H54 (cell line): ENCODE measurements at regions not wholly inside any gene's neighbourhood (a gene's known extent, or its start where the extent isn't known, plus 50 kb on each side); places are given as distances from the start of the nearest gene placed in this dataset.
A peak's percentile ranks its signal among the peaks of the same experiment; 100 is the strongest.

Experiments used
- DNase-seq: peaks from one replicate; pipeline ENCODE4 v3.0.0; 2011; ENCODE audit warnings: low spot score, mixed read lengths; ENCODE audit not compliant: insufficient read length
- FAIRE-seq: peaks from 3 replicates; lab custom pipeline; 2011; peaks lifted over from hg19 to GRCh38; lab: Jason Lieb, UNC
- POLR2A ChIP-seq: IDR thresholded peaks from 2 replicates; pipeline ENCODE4 v1.6.1; 2011; ENCODE audit warnings: low read depth, mild to moderate bottlenecking, low read length

DNA sequence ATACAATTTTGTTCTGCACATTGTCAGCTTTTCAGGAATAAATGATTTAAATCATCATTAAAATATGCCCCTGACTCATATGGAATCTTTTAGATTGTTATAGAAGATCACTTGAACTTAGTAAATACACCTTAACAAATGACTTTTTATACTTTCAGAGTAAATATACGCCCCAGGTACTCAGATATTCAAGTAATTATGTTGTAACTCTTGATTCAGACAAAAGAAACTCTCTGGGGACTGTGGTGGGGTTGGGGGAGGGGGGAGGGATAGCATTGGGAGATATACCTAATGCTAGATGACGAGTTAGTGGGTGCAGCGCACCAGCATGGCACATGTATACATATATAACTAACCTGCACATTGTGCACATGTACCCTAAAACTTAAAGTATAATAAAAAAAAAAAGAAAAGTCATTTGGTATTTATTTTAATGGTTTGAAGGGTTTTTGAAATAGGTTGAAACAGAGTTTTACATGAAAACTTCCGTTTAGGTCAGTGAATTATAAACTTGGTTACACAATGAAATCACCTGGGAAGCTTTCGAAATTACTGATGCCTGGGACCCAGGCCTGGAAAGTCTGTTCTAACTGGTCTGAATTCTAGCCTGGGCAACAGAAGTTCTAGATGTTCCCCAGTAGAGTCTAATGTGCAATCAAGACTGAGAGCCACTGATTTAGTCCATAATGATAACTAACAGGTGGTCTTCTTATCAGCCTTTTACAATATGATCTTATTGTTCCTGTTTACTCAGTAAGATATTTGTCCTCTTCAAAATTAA is 320.5 kb upstream of the NR5A2 start:
- FAIRE-seq (no peak), DNase-seq (no peak)
- TF ChIP-seq POLR2A, result no peak

DNA sequence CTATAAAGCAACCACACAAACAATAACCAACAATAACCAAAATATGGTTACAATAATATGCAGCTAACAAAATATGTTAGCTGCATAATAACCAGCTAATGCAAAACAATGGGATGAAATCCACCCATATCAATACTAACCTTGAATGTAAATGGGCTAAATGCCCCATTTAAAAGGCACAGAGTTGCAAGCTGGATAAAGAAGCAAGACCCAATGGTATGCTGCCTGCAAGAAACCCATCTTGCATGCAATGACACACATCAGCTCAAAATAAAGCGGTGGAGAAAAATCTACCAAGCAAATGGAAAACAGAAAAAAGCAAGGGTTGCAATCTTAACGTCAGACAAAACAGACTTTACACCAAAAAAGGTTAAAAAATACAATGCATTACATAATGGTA is 316.5 kb upstream of the NR5A2 start:
- no peak for TF ChIP-seq POLR2A
- FAIRE-seq (no peak), DNase-seq (no peak)

DNA sequence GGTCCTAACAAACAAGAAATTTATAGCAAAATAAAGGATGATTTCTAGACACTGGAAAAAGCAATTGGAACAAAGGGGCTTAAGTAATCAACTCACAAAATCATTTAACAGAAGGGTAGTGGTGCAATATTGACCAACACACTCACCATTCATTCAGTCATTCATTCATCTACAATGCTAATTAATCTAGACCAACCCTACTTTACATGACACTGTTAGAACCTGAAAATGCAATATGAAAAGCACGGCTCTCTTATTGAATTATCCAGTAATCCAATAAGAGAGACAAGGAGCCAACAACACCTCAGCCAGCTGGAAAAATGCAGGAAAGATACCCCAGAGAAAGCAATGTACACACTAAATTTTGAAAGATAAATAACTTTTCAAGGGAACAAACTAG is 310.8 kb upstream of the NR5A2 start:
- no peak for FAIRE-seq
- DNase-seq, result no peak
- TF ChIP-seq POLR2A, result no peak

DNA sequence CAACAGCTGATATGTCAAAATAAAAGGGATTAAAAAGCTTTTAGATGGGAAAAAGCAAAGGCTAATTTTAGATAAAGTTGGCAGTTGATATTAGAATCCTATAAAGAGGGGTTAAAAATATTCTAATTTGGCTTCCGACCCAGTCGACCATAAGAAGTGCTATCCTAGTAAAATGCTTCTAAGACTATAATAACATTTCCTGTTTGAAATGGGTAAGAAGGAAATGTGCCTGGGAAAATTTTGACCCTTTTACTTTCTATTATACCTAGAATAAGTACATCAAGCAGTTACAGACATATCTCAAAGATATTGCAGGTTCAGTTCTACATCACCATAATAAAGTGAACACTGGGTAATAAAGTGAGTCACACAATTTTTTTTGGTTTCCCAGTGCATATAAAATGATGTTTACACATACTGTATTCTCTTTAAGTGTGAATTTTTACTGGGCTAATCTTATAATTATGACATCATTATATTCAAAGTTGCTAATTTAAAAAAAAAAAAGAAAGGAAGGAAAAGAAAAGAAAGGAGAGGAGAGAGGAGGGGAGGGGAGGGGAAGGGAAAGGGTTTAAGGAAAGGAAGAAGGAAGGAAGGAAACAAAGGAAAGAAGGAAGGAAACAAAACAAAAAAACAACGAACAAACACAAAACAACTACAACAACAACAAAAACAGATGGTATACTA is 308.2 kb upstream of the NR5A2 start:
- DNase-seq (no peak), FAIRE-seq (peak; percentile 43)
- no peak for TF ChIP-seq POLR2A

DNA sequence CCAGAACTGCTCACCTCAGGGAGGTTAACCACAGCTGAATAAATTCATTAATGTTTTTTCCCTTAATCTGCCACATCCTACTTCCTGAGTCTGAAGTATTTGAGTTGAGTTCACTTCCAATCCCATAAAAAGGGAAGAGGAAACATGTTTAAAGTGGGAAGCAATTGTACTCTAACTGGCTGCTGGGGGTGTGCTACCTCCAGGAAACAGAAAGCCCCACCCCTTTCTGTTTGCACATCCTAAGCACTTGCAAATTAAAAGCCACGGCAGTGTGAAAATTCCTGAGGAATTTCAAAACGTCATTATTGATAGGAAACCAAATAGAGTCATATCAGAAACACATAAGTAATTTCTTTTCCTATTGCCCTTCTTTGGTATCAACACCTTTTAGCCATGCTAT is 307.0 kb upstream of the NR5A2 start:
- no peak for TF ChIP-seq POLR2A
- no peak for FAIRE-seq
- no peak for DNase-seq

DNA sequence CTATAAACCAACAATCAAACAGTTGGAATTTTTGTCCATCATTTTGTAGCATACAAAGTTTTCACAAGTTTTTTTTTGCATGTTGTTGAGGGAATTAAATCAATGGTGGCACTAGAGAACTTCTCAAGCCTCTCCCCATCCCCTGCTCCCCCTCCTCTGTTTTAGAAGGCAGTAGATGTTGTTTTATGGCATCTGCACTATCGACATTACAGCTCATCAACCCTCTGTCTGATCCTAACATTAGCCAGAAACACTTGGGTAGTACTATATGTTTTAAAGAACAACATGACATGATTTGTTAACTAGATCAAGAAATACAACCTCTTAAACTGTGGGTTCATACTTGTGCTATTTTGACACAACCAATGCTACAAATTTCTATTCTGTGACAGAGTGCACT is 306.5 kb upstream of the NR5A2 start:
- DNase-seq (no peak), FAIRE-seq (no peak)
- no peak for TF ChIP-seq POLR2A

DNA sequence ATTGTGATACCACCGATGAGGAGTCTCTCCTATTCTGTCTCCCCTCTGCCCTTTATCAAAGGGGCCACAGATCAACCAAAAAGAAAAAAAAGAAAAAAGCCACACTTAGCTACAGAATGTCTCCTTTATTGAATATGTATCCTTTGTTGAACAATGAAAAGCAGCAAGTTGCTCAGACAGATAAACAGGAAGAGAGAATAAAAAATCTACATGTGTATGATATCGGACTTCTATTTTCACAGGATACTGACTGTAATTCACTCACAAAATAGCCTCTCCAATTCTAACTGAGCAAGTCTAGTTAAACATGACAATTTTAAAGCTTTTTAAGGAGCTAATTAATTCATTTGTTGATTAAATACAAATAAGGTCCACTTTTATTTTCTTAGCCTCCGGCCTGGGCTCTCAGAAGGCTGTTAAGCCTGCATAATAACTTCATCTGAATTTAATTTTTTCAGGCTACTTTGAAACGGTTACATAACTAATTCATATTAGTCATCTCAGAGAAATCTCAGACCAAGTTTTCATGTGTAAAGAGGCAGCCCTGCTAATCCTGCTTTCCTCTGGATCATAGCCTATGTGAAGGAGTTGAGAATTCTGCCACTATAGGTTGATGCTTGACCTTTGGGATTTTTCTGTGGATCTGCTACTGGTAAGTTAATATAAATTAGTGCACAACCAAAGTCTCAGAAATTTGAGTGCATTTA is 304.1 kb upstream of the NR5A2 start:
- FAIRE-seq (no peak), DNase-seq (no peak)
- no peak for TF ChIP-seq POLR2A

DNA sequence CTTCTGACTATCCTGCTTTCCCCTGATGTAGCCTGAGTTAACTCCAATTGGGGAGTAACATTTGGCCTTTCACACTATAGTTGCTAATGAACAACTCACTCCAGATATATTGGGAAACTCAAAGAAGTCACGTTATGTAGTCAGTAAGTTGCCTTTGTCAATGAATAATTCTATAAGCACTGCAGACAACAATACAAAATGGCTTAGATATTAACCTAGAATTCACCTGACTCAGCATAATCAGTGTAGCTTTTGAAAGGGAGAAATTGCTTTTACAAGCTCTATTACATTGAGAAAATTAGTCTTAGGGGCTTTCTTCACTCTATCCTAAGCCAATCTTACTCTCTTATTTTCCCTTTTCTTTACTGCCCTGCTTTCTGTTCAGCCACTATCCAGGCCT is 303.5 kb upstream of the NR5A2 start:
- no peak for TF ChIP-seq POLR2A
- DNase-seq, result no peak
- peak; percentile 64 for FAIRE-seq

DNA sequence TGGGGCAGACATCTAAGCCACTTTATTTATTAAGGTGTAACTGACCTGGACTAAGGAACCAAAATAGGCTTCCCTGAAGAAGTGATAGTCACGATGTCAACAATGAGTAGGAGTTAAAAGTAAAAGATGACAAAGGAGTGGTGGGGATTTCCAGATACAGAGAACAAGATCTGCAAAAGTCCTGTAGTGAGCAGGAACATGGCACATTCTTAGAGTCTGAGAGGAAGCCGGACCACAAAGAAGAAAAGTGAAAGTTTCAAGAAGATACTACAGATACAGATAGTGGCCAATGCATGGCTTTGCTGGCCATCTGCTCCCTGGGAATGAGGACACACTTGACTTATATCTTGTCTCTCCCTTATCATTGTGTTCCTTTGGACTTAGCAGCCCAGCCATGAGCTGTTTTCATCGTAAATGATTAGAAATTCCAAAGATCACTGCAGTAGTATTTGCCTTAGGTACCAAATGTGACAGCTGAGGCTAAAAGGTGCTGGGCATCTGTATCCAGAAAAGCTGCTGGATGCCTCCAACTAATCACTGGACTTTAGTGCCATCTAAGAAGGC is 302.4 kb upstream of the NR5A2 start:
- no peak for DNase-seq
- no peak for FAIRE-seq
- TF ChIP-seq POLR2A, result no peak

DNA sequence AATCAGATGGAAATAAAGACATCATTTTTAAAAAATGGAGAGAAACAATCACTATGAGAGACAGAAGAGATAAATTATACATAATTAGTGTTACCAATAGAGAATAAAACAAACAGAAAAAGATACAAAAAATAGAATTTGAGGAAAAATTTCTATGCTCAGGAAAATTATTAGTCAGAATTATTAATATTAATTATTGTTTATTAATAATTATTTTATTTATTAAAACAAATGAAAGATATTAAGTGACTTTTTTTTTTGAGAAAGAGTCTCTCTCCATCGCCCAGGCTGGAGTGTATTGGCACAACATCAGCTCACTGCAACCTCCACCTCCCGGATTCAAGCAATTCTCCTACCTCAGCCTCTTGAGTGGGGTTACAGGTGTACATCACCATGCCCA is 299.8 kb upstream of the NR5A2 start:
- FAIRE-seq, result no peak
- no peak for TF ChIP-seq POLR2A
- no peak for DNase-seq

DNA sequence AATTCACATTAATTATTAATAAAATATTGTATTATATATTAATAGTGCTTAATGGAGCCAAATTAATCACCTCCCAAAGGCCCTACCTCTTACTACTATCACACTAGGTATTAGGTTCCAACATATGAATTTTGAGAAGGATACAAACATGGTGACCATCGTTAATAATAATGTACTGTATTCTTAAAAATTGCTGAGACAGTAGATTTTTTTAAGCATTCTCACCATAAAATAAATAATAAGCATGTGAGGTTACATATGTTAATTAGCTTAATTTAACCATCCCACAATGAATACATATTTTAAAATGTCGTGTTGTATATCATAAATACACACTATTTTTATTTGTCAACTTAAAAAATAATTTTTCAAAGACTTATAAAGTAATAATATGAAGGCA is 299.2 kb upstream of the NR5A2 start:
- no peak for DNase-seq
- FAIRE-seq, result no peak
- no peak for TF ChIP-seq POLR2A

DNA sequence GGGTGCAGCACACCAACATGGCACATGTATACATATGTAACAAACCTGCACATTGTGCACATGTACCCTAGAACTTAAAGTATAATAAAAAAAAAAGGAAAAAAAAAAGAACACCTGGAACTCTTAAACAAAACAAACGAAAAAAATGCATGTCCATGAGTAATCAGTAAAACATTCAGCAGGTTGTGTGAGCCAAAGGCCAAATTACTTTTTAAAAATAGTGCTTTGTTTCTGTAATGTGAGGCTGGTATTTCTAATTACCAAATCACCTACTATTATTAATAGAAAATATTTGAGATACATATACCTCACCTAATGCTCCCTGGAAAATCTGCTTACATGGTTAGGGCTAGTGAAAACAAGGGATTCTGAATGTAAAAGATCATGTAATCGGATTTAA is 294.4 kb upstream of the NR5A2 start:
- no peak for TF ChIP-seq POLR2A
- DNase-seq (no peak), FAIRE-seq (peak; percentile 38)

DNA sequence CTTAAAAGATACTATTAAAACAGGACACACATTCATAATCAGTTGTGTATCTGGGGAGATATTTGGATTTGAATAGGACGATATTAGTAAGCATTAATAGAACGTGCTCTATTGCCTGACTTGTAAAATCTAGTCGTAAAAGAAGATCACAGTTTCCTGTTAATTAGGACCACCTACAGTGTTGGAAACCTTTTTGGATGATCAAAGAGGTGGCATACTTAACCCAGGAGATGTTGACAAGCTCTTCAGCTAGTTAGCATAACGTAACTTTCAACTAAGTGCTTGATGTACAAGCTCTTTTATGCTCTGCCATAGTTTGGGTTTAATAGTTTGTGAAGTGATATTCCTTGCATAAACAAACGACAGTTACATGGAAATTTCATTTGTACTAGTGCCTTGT is 293.3 kb upstream of the NR5A2 start:
- DNase-seq, result no peak
- no peak for TF ChIP-seq POLR2A
- FAIRE-seq, result peak; percentile 33

DNA sequence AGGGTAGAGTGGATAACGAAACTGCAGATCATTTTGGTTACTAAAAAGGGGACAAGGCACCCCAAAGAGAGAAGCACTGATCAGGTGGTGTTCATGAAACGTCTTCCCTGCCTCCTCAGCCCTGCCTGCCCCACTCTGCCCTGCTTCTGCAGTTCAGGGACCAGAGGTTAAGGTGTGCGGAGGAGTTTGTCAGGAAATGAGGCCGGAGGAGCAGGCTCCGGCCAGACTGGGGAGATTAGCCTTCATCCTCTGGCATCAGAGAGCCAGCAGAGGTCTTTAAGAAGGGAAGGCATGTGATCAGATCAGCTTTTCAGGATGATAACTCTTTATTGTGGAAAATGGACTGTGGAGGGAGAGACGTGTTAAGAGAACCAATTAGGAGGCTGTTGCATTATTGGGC is 291.9 kb upstream of the NR5A2 start:
- FAIRE-seq, result peak; percentile 33
- no peak for TF ChIP-seq POLR2A
- DNase-seq, result no peak
